Parathyroid adenoma (tissue), 2 donors: ENCODE measurements at regions not wholly inside any gene's neighbourhood (a gene's known extent, or its start where the extent isn't known, plus 50 kb on each side); places are given as distances from the start of the nearest gene placed in this dataset.

Experiments
- H2AFZ ChIP-seq: fragments of 300-600 bp; sonication (generic); one replicate; pipeline ENCODE4 v1.7.0; 2017; ENCODE audit warnings: antibody characterized with exemption, mild to moderate bottlenecking
- H3K27ac ChIP-seq: fragments of 300-600 bp; sonication (generic); one replicate; pipeline ENCODE4 v1.7.0; 2017
- H3K27me3 ChIP-seq: fragments of 300-600 bp; sonication (generic); one replicate; pipeline ENCODE4 v1.7.0; 2017; ENCODE audit warnings: low read length; ENCODE audit not compliant: control insufficient read depth, insufficient read depth
- H3K36me3 ChIP-seq: fragments of 300-600 bp; sonication (generic); one replicate; pipeline ENCODE4 v1.7.0; 2017; ENCODE audit warnings: low read length; ENCODE audit not compliant: control insufficient read depth, insufficient read depth
- H3K4me1 ChIP-seq: fragments of 300-600 bp; sonication (generic); one replicate; pipeline ENCODE4 v1.7.0; 2017; ENCODE audit warnings: control low read depth
- H3K4me2 ChIP-seq: fragments of 300-600 bp; sonication (generic); one replicate; pipeline ENCODE4 v1.7.0; 2017; ENCODE audit warnings: low read length
- H3K4me3 ChIP-seq: fragments of 300-600 bp; sonication (generic); one replicate; pipeline ENCODE4 v1.7.0; 2017; ENCODE audit warnings: low read depth, low read length
- H3K79me2 ChIP-seq: fragments of 300-600 bp; sonication (generic); one replicate; pipeline ENCODE4 v1.7.0; 2017; ENCODE audit warnings: control low read depth
- H3K9ac ChIP-seq: fragments of 300-600 bp; sonication (generic); one replicate; pipeline ENCODE4 v1.7.0; 2017; ENCODE audit warnings: mild to moderate bottlenecking
- H3K9me3 ChIP-seq: fragments of 300-600 bp; sonication (generic); one replicate; pipeline ENCODE4 v1.7.0; 2017; ENCODE audit warnings: low read length; ENCODE audit not compliant: control insufficient read depth
- TF ChIP-seq, protein P1 (sequence below): fragments of 300-600 bp; sonication (generic); IDR thresholded peaks from one replicate; pipeline ENCODE4 v1.7.0; 2017; ENCODE audit warnings: antibody characterized with exemption, mild to moderate bottlenecking
- donor health status: primary hyperparathyroidism.

DNA sequence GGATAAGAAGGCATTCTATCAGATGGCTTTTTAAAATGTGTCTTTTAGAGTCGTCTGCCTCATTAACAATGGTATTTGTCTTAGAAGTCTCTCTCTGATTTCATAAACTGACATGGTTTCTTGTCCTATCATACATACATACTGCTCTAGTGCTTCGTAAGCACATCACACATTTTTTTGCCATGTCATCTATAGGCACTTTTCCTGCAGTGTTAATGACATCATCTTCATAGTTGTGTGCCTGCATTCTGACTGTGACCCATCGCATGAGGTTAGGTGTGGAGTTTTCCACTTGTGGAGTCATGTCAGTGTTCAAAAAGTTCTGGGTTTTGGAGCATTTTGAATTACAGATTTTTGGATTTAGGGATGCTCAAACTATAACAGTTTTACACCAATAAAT lies 361.6 kb upstream of the SPOCK3 start:
- Histone ChIP-seq H3K9ac (no peak overlapping the region), H3K27ac (no peak overlapping the region), H3K4me1 (no peaks in the 10 kb centered on the region), H3K79me2 (no peaks in the 10 kb centered on the region), H3K9me3 (no peaks in the 10 kb centered on the region), H3K4me2 (no peak overlapping the region), H3K27me3 (no peaks in the 10 kb centered on the region), H2AFZ (no peak overlapping the region), H3K4me3 (no peak overlapping the region), H3K36me3 (no peaks in the 10 kb centered on the region)
- TF ChIP-seq, protein P1, sequence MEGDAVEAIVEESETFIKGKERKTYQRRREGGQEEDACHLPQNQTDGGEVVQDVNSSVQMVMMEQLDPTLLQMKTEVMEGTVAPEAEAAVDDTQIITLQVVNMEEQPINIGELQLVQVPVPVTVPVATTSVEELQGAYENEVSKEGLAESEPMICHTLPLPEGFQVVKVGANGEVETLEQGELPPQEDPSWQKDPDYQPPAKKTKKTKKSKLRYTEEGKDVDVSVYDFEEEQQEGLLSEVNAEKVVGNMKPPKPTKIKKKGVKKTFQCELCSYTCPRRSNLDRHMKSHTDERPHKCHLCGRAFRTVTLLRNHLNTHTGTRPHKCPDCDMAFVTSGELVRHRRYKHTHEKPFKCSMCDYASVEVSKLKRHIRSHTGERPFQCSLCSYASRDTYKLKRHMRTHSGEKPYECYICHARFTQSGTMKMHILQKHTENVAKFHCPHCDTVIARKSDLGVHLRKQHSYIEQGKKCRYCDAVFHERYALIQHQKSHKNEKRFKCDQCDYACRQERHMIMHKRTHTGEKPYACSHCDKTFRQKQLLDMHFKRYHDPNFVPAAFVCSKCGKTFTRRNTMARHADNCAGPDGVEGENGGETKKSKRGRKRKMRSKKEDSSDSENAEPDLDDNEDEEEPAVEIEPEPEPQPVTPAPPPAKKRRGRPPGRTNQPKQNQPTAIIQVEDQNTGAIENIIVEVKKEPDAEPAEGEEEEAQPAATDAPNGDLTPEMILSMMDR: no peak

DNA sequence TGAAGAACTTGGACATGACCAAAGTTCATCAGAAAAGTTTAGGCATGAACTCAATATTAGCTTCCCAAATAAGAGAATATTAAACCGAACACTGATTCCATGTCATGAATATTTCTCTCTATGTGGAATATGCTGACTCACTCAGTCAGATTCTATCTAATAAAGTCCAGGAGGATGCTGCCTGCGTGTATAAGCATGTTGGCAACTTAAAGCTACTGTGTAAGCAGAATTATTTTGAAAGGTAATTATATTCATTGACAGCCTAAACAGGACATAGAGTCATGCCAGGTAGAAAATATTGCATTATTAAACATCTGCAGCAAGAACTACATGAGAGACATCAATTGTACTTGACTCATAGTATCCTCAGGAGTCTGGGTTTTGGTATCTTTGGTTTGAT lies 367.9 kb upstream of the SPOCK3 start:
- Histone ChIP-seq H3K4me2 (no peak overlapping the region), H3K27me3 (no peaks in the 10 kb centered on the region), H3K4me1 (no peaks in the 10 kb centered on the region), H3K79me2 (no peaks in the 10 kb centered on the region), H3K4me3 (no peak overlapping the region), H2AFZ (no peak overlapping the region), H3K27ac (no peak overlapping the region), H3K9ac (no peak overlapping the region), H3K9me3 (no peaks in the 10 kb centered on the region), H3K36me3 (no peaks in the 10 kb centered on the region)
- TF ChIP-seq, protein P1: no peak

DNA sequence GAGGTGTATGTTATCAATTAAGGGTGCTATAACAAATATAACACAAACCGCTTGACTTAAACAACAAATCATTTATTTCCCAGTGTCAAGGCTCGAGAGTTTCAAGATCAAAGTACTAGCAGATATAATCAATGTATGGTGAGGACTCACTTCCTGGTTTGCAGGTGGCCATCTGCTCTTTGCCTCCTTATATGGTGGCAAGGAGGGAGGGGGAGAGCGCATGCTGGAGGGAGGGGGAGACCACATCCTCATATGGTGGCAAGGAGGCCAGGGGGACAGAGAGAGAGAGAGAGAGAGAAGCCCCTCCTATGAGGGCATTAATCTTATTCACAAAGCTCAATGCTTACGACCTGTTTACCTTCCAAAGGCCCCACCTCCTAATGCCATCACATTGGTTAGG lies 372.3 kb upstream of the SPOCK3 start:
- no peaks in the 10 kb centered on the region for H3K36me3 ChIP-seq
- no peak overlapping the region for H3K9ac ChIP-seq
- H3K4me3 ChIP-seq: no peak overlapping the region
- H3K9me3 ChIP-seq: no peaks in the 10 kb centered on the region
- H3K27me3 ChIP-seq: no peaks in the 10 kb centered on the region
- H3K4me2 ChIP-seq: no peak overlapping the region
- TF ChIP-seq, protein P1: no peak
- H3K27ac ChIP-seq: no peak overlapping the region
- H3K79me2 ChIP-seq: no peaks in the 10 kb centered on the region
- no peaks in the 10 kb centered on the region for H3K4me1 ChIP-seq
- H2AFZ ChIP-seq: no peak overlapping the region

DNA sequence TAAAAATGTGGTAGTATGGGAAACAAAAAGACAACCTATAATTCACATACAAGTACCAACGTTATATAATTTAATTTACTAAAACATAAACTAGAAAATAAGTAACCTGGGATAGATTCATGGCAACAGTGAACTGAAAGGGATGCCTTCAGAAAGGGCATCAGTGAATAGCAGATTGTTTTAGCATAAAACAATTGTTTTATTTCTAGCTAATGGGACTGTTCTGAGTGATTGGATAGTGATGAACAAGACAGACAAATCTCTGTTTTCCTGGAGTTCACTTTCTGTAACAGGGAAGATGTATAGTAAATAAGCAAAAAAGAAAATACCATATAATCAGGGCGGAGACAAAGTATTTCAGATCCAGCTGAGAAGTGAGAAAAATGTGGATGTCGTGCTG lies 379.1 kb upstream of the SPOCK3 start:
- H2AFZ ChIP-seq: no peak overlapping the region
- H3K79me2 ChIP-seq: no peaks in the 10 kb centered on the region
- H3K4me3 ChIP-seq: no peak overlapping the region
- H3K27ac ChIP-seq: no peak overlapping the region
- no peaks in the 10 kb centered on the region for H3K36me3 ChIP-seq
- H3K9ac ChIP-seq: no peak overlapping the region
- TF ChIP-seq, protein P1: no peak
- H3K4me1 ChIP-seq: no peaks in the 10 kb centered on the region
- no peaks in the 10 kb centered on the region for H3K9me3 ChIP-seq
- no peaks in the 10 kb centered on the region for H3K27me3 ChIP-seq
- H3K4me2 ChIP-seq: no peak overlapping the region

DNA sequence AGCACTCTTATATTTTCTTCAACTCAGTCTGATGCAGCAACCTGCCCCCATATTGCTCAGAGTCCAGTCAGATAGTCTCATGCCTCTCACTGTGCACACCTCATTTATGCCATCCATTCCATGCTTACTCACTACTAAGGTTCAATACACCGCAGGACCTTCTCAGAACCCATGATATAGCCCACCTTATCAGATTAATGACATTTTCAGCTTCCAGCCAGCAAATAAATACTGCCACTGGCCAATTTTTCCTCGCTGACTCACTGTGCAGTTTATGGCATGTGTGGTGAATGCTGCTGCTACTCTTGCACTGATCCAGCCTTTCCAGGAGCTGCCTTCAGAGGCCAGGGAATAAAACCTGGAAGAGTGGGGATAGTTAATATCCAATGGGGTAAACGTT lies 380.6 kb upstream of the SPOCK3 start:
- H3K4me2 ChIP-seq: no peak overlapping the region
- H2AFZ ChIP-seq: no peak overlapping the region
- H3K79me2 ChIP-seq: no peaks in the 10 kb centered on the region
- no peak overlapping the region for H3K27ac ChIP-seq
- H3K36me3 ChIP-seq: no peaks in the 10 kb centered on the region
- no peaks in the 10 kb centered on the region for H3K4me1 ChIP-seq
- no peaks in the 10 kb centered on the region for H3K9me3 ChIP-seq
- no peak overlapping the region for H3K9ac ChIP-seq
- TF ChIP-seq, protein P1: no peak
- no peaks in the 10 kb centered on the region for H3K27me3 ChIP-seq
- H3K4me3 ChIP-seq: no peak overlapping the region
